ENCODE measurements at regions not wholly inside any gene's neighbourhood (a gene's known extent, or its start where the extent isn't known, plus 50 kb on each side); places are given as distances from the start of the nearest gene placed in this dataset.

DNA sequence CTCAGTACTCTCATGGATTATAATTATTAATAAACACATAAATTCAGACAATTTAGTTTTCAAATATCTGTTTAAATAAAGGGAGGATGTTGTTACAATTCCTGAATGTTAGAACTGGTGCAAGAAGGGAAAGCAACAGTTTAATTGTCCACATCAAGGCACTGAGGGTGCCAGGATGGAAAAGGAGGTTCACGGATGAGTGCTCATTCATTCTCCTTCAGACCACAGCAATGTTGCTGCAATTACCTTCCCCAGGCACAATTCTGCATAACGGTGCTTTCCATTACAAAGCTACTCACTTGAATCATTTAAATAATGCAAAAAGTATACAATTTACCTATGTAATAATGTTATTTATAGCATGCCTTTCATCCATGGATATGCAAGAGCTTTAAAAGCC, 52.3 kb upstream of the COG2 start (continued):
- no peak for TF ChIP-seq SMC3 (IDR thresholded peaks at IDR 0.05; ENCODE audit: low read depth, low read length)
- no peak for TF ChIP-seq YY1 (IDR thresholded peaks at IDR 0.05; ENCODE audit: low read depth)
- no peak for TF ChIP-seq CHD2 (IDR thresholded peaks at IDR 0.05; ENCODE audit: low read length, partially characterized antibody)

DNA sequence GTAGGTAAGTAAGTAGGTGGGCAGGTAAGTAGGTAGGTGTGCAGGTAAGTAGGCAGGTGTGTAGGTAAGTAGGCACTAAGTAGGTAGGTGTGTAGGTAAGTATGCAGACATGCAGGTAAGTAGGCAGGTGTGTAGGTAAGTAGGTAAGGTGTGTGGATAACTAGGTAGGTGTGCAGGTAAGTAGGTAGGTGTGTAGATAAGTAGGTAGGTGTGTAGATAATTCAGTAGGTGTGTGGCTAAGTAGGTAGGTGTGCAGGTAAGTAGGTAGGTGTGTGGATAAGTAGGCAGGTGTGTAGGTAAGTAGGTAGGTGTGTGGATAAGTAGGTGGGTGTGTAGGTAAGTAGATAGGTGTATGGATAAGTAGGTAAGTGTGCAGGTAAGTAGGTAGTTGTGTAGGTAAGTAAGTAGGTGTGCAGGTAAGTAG, 53.9 kb upstream of the COG2 start:
- no peak for DNase-seq
- Histone ChIP-seq H3K79me2 (ENCODE audit: insufficient read depth) (no peaks in the 10 kb centered on the region), H3F3A (replicated peaks; ENCODE audit: insufficient read depth) (no peaks in the 10 kb centered on the region), H3K9ac (no peak overlapping the region), H2AFZ (ENCODE audit: low read depth) (no peak overlapping the region), H3K4me2 (no peak overlapping the region), H3K4me1 (ENCODE audit: control insufficient read depth in 1 of 2, insufficient read depth in 2 of 2, low read depth in 1 of 2, low read length in 1 of 2) (peaks cover 0 to 5% of the 10 kb centered on the region in 2 experiments; a peak in 2 of 4 replicates), H3K4me3 (ENCODE audit: low read depth in 2 of 2, low read length in 1 of 2) (no peak overlapping the region), H4K20me1 (ENCODE audit: insufficient read depth) (no peaks in the 10 kb centered on the region), H3K27ac (ENCODE audit: low read depth in 2 of 2, low read length in 1 of 2) (no peak overlapping the region), H3K36me3 (replicated peaks in 1 of 2; ENCODE audit: control insufficient read depth in 1 of 2, insufficient read depth in 2 of 2, low read length in 1 of 2) (no peaks in the 10 kb centered on the region), H3K27me3 (ENCODE audit: insufficient read depth) (no peaks in the 10 kb centered on the region), H3K9me2 (no peaks in the 10 kb centered on the region), H3K9me3 (no peaks in the 10 kb centered on the region)
- ChIA-PET CTCF (interaction anchor here (2.0 kb wide), 1 partner anchor 12 kb away, joined by 8 read pairs; no protein-coding TSS in a partner anchor), POLR2A (no interaction called here)
- TF ChIP-seq ELF1 (IDR thresholded peaks at IDR 0.05) (no peak), FOXJ3 (CRISPR knock-in tag; IDR thresholded peaks at IDR 0.05) (no peak), SMC3 (IDR thresholded peaks at IDR 0.05; ENCODE audit: low read depth, low read length) (no peak), FOSL2 (IDR thresholded peaks at IDR 0.05; ENCODE audit: borderline replicate concordance, low read depth) (no peak), RAD21 (IDR thresholded peaks at IDR 0.05; ENCODE audit: low read length) (no peak), TAF1 (IDR thresholded peaks at IDR 0.05; ENCODE audit: borderline replicate concordance, low read depth, low read length) (no peak), NRF1 (IDR thresholded peaks at IDR 0.05; ENCODE audit: low read depth, low read length) (no peak), POLR2AphosphoS5 (IDR thresholded peaks at IDR 0.05; ENCODE audit: low read depth, low read length) (no peak), EZH2phosphoT487 (IDR thresholded peaks at IDR 0.05; ENCODE audit: borderline replicate concordance, low read depth) (no peak), NFIC (IDR thresholded peaks at IDR 0.05; ENCODE audit: borderline replicate concordance) (no peak), RCOR1 (IDR thresholded peaks at IDR 0.05; ENCODE audit: low read length) (no peak), GATA2 (CRISPR knock-in tag; IDR thresholded peaks at IDR 0.05) (no peak), RFX5 (IDR thresholded peaks at IDR 0.05; ENCODE audit: low read length) (no peak), JUND (IDR thresholded peaks at IDR 0.05) (no peak), SIN3A (IDR thresholded peaks at IDR 0.05; ENCODE audit: borderline replicate concordance, low read depth, low read length) (no peak), CHD2 (IDR thresholded peaks at IDR 0.05; ENCODE audit: low read length, partially characterized antibody) (no peak)
- TF ChIP-seq, protein P1, sequence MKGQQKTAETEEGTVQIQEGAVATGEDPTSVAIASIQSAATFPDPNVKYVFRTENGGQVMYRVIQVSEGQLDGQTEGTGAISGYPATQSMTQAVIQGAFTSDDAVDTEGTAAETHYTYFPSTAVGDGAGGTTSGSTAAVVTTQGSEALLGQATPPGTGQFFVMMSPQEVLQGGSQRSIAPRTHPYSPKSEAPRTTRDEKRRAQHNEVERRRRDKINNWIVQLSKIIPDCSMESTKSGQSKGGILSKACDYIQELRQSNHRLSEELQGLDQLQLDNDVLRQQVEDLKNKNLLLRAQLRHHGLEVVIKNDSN (IDR thresholded peaks at IDR 0.05; ENCODE audit: borderline replicate concordance, low read depth): no peak
- TF ChIP-seq, protein P2, sequence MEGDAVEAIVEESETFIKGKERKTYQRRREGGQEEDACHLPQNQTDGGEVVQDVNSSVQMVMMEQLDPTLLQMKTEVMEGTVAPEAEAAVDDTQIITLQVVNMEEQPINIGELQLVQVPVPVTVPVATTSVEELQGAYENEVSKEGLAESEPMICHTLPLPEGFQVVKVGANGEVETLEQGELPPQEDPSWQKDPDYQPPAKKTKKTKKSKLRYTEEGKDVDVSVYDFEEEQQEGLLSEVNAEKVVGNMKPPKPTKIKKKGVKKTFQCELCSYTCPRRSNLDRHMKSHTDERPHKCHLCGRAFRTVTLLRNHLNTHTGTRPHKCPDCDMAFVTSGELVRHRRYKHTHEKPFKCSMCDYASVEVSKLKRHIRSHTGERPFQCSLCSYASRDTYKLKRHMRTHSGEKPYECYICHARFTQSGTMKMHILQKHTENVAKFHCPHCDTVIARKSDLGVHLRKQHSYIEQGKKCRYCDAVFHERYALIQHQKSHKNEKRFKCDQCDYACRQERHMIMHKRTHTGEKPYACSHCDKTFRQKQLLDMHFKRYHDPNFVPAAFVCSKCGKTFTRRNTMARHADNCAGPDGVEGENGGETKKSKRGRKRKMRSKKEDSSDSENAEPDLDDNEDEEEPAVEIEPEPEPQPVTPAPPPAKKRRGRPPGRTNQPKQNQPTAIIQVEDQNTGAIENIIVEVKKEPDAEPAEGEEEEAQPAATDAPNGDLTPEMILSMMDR (IDR thresholded peaks at IDR 0.05): no peak
